ENCODE measurements at regions not wholly inside any gene's neighbourhood (a gene's known extent, or its start where the extent isn't known, plus 50 kb on each side); places are given as distances from the start of the nearest gene placed in this dataset.

GRCh38 chr15:70169147-70169546 is 71.4 kb upstream of the TLE3 start:
- no peak for DNase-seq

DNA sequence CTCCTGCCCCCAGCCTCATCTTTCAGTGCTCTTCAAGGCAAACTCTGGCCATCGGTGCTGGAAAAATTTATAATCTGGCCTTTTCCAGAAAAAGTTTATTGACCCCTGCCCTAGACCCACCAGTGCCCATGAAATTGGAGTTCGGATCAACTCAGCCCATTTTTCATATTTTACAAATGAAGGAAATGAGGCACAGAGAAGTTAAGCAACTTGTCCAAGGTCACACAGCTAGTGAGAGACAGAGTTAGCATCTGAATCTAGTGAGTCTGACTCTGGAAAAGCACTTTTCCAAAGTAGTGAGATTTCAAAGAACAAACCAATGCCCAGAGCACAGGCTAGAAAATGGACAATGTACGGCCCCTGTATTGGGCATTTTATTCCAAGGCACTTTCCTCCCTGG is 69.4 kb upstream of the TLE3 start:
- no peak for DNase-seq

- DNase-seq = no peak
Measured at GRCh38 chr15:70166506-70167087, 68.9 kb upstream of the TLE3 start.

GRCh38 chr15:70165716-70166284 is 68.1 kb upstream of the TLE3 start:
- no peak for DNase-seq

DNA sequence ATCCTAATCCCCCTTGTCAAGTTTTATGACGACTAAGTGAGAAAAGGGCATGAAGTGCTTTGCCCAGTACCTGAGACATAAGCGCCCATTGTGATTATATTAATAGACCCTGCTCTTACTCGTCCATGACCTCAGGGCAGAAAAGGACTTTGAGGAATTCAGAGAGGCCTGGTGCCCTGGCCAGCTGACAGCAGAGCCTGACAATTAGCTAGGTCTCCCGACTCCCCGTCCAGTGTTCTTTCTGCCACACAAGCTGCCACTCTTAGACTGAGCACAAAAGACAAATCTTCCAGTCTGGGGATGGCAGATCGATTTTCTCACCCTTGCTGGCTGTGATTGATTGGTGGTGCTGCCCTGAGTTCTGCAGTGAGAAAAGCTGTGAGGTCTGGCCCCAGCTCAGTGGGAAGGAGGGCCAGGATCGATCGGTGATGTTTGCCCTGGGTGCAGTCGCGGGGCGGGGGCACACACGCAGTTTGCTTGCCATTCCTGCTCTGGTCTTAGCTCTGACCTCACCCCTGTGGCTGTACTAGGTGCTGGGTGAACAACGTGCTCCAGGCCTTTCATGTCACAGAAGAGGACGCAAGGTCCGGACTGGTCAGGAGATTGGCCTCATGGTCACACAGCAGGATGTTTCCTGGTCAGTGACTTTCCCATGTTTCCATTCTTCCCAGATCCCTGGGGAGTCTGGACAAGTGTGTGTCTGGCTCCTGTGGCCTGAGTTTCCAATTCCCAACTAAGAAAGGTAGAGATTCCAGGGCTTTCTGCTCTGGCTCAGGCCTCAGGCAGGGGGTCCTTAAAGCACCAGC is 67.4 kb upstream of the TLE3 start:
- no peak for DNase-seq

- DNase-seq = no peak
Measured at GRCh38 chr15:70164156-70164900, 66.6 kb upstream of the TLE3 start.

GRCh38 chr15:70160803-70161565 is 63.3 kb upstream of the TLE3 start:
- DNase-seq = no peak

DNA sequence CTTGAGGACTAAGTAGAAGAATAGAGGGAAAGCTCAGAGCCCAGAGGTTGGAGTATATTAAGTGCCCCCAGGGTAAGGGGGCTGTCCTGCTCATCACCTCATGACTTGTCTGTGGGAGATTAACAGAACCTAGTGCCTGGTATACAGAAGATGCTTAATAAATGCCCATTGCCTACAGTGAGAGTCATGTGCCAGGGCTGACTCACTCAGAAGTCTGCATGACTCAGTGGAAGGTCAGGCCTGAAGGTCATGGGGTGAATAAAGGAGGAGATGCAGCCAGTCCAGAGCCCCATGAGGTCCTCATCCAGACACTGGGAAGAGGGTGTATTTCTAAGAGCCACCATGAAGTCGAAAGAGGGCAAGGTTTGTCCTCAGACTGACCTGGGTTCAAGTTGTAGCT is 62.5 kb upstream of the TLE3 start:
- DNase-seq = no peak

- no peak for DNase-seq
Measured at GRCh38 chr15:70159713-70160009, 61.9 kb upstream of the TLE3 start.

DNA sequence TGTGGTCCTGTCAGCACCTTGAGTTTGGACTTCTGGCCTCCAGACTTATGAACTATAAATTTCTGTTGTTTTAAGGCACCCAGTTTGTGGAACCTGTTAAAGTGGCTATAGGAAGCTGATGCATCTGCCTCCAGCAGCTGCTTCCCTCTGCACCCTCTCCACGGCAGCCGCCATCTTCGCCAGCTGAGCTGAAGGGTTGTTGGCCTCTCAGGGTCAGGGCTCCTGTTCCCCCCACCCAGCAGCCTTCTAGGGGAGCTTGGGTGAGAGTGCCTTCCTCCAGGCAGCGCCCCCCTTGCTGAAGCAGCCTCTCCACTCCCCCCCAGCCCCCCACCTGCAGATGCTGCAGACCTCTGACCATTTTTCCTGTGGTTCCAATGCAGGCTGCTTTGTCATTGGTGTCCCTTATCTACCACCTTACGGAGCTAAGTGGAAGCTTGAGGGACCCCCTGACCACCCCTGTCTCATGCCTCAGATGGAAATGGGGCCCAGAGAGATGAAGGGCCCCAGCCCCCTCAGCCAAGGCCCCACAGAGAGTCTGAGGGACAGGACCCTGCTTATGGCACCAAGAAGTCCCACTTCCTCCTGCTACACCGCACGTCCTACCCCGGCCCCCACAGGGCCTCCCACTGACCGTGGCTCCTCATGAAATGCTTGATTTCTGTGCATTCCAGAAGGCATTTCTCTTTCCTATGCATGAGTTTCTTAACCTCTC is 61.4 kb upstream of the TLE3 start:
- no peak for DNase-seq

- DNase-seq = no peak
Measured at GRCh38 chr15:70158309-70159000, 60.7 kb upstream of the TLE3 start.

DNA sequence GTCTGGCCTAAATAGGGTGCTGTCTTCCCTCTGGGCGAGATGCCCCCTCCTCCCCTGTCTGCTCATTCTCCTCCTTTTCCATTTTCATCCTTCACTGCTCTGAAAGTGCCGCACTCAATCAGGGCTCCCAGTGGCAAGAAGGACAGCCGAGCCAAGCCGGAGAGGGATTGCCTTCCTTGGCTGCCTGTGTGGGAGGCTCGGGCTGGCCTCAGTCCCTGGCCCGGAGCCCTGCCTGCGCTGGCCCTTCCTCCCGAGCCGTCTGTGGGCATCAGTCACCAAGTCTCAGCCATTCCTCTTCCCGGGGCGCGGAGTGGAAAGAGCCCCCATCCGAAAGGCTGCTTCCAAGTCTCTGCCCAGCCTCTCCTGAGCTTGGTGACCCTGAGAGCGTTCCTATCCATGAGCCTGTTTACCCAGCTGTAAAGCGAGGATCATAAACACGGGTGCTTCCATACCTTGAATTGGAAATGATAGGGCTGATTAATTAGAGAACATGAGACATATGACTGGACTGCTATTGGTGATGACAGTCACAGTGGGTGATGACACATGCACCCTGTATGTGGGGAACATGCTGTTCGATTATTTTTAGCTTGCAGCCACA is 59.1 kb upstream of the TLE3 start:
- no peak for DNase-seq

DNA sequence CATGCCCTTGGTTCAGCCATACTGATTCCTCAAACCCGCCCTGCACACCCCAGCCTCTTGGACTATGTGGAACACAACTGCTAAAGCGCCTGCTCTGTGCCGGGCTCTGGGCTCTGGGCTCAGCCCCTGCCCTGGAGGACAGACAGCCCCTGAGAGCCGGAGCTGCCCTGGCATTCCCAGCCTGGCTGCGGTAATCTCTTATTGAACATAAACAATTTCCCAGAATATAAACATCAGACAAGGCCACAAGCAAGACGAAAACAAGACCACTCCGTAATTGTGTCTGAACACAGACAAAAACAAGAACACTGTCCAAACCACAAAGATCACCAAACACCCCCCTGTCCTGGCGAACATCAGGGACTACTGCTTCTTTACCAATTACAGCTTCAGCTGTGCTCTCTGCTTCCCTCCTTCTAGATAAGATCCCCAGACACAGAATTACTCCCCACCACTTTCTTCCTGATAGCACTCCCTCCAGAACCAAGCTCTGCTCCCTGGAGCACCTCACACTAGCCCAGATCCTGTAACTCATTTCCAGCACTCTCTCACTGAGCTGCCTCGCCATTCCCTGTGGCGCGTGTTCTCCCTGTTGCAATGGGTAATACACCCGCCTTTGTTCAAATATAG is 57.1 kb upstream of the TLE3 start:
- DNase-seq = no peak

DNA sequence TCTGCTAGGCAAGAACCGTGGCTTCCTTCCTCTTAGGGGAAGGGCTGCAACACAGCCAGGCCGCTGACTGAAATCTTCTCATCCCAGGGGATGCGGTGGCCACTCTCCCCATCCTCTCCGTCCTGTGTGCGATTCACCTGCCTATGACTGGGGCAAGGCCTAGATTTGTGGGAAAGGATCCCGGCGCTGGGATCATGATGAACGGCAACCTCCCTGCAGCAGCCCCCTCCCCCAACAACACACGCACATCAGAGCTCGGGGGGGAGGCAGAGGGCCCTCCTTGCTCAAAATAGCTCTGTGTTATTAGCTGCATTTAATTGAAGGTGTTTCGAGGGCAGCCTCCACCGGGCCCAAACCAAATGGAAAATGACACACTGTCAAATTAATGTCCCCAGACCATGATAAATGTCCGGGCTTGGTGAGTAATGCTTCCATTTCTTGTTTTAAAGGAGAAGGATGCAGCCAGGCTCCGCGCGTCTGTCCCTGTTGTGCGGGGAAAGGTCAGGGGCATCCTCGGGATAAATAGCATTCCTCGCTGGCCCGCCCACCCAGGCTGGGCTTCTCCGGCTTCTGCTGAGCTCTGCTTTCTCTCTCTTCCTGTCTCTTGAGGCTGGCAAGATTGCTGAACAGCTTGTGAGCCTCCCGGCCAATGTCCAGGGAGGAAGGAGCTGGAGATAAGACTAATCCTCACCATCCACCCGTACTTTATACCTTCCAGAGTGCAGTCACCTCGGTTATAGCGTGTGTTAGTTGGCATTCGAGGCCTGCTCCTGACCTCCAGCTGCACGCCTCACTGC is 56.4 kb upstream of the TLE3 start:
- no peak for DNase-seq

- no peak for DNase-seq
Measured at GRCh38 chr15:70152070-70152480, 54.4 kb upstream of the TLE3 start.

DNA sequence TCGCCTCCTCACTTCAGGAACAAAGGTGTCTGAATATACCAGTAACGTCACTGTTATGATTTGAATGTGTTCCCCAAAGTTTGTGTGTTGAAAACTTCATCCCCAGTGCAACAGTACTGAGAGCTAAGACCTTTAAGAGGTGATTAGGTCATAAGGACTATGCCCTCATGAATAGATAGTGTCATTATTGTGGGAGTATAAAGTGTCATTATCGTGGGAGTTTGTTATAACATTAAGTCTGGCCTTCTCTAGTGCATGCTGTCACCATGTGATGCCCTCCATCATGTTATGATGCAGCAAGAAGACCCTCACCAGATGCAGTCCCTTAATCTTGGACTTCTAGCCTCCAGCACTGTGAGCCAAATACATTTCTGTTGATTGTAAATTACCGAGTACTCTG is 53.7 kb upstream of the TLE3 start:
- DNase-seq = no peak

DNA sequence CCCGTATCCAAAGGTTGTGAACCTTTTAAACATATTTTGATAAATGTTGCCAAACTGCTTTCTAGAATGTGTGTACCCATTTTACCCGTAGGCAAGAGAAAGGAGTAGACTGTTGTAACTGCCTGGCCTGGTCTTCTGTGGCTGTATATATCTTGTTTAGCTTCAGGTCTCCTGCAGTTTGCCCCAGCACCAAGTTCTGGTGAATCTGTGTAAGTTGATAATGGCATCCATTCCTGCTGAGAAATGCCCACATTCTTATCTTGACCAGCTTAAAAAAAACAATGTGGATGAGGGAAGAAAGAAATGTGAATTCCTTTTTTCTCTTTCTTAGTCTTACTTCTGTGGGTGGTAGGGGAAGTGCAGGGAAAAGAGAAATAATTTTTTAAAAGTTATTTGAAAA is 53.3 kb upstream of the TLE3 start:
- no peak for DNase-seq

DNA sequence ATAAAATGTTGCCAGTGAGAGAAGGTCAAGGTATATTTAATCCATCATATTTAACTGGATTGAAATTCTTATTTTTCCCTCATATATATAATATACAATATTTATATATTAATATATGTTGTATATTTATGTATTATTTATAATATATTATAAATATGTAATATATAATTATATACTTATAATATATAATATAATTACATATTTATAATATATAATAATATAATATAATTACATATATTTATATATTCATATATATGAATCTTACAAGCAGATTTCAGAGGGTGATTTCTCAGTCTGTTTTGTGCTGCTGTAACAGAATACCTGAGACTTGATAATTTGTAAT is 52.7 kb upstream of the TLE3 start:
- DNase-seq = no peak

DNA sequence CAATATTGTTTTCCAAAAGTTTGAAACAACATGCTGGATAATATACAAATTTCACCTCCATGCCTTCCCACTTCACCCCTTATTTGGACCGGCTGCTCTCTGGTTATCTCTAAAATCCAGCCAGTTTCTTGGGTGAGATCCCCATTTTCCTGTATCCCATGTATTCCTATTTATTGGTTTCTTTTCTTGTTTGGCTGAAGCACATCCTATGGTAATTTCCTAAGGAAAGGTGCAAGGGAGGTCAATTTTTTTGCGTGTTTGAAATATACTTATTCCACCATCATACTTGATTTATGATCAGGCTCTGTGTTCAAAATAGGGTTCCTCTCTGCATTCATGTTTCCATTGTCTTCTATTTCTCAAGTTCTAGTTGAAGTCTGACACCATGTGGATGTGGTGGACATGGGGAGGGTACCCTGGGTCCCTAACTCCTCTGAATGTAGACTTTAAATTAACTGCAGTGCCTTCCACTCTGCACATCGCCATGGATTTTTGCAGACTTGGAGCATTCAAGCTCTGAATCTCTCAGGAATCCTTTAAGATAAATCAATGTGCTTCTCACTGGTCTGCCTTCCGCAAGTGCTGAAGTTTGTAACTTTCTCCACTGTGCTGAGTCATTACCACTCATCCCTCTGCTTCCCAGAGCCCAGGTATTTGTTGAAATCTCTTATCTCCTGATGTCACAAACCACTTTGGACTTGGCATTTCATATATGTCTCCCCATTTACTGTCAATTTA is 52.1 kb upstream of the TLE3 start:
- no peak for DNase-seq

DNA sequence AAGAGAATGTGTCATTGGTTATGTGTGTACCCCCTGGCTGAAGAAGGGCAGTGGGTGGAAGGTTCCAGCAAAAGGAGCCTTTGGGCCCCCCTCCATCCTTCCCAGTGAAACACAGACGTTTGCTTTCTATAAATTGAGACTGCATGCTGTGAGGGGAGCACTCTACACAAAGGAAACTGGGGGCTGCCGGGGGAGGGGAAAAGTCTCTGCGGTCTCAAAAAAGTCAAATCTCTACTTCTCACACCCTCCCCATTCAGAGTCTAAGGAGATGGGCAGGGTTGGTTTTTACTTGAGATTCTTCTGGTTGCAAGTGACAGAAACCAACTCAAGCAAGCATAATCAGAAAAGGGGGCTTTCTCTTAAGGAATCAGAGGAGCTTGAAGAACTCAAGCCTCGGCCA is 50.1 kb upstream of the TLE3 start:
- DNase-seq = no peak
